WI38 (cell line): ENCODE measurements at regions not wholly inside any gene's neighbourhood (a gene's known extent, or its start where the extent isn't known, plus 50 kb on each side); places are given as distances from the start of the nearest gene placed in this dataset.

Experiments
- H3K4me3 ChIP-seq: 2 replicates; pipeline ENCODE4 v1.5.1; 2011; ENCODE audit warnings: low read depth, mild to moderate bottlenecking, control low read depth, low read length
- TF ChIP-seq, protein P1 (sequence below): IDR thresholded peaks from 2 replicates; pipeline ENCODE4 v1.5.1; 2012; ENCODE audit warnings: low read depth, mild to moderate bottlenecking, control low read depth, low read length

DNA sequence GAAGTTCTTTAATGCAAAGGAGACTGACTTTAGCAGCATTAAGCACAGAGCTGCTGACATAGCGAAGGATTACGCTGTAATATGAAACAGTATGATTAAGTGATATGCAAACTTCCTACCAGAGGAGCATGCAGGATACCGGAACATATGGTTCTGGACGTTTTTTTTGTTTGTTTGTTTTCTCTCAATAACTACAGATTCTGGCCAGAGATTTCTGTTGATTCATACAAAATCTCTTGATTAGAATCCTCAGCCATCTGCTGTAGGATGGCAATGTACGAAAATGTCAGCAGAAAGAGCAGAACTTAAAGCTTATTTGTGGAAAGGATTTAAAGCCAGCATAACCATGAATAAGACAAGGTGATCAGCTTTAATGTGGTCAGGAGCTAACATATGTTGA is 970.7 kb downstream of the KCNT2 start:
- H3K4me3 ChIP-seq: no peak overlapping the region
- TF ChIP-seq, protein P1, sequence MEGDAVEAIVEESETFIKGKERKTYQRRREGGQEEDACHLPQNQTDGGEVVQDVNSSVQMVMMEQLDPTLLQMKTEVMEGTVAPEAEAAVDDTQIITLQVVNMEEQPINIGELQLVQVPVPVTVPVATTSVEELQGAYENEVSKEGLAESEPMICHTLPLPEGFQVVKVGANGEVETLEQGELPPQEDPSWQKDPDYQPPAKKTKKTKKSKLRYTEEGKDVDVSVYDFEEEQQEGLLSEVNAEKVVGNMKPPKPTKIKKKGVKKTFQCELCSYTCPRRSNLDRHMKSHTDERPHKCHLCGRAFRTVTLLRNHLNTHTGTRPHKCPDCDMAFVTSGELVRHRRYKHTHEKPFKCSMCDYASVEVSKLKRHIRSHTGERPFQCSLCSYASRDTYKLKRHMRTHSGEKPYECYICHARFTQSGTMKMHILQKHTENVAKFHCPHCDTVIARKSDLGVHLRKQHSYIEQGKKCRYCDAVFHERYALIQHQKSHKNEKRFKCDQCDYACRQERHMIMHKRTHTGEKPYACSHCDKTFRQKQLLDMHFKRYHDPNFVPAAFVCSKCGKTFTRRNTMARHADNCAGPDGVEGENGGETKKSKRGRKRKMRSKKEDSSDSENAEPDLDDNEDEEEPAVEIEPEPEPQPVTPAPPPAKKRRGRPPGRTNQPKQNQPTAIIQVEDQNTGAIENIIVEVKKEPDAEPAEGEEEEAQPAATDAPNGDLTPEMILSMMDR: no peak

DNA sequence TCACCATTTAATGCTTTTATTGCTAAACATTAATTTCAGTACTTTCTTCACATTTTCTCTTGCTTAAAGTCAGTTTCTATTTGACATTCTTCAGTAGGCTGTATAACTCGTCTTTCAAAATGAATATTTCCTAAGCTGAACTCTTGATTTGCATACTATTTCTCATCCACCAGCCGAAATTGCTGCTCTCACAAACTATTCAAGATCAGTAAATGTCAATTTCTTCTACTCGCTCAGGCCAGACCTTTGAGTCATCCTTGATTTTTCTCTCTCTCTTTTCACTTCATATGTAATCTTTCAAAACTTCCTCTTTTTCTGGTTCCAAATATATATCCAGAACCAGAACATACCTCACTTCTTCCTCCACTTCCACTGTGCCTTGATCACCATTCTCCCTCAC is 990.0 kb downstream of the KCNT2 start:
- no peak overlapping the region for H3K4me3 ChIP-seq
- TF ChIP-seq, protein P1: no peak

DNA sequence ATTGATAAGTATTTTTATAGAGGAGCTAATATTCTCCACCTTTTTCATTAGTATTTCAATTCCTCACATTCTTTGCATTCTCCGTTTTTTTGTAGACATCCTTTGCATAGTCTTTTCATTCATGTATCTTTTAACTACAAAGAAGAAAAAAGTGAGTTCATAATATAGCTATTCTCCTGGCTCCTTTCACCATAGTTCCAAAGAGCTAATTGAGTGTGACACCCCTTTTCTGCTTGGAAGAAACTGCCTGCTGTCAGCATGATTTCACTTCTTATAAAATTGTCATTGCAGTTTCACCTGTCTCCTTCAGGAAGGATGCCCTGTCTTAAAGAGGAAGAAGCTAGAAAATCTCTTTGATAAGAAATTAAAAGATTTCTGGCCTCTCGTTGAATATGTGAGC is 991.1 kb downstream of the KCNT2 start:
- H3K4me3 ChIP-seq: no peak overlapping the region
- TF ChIP-seq, protein P1: no peak

DNA sequence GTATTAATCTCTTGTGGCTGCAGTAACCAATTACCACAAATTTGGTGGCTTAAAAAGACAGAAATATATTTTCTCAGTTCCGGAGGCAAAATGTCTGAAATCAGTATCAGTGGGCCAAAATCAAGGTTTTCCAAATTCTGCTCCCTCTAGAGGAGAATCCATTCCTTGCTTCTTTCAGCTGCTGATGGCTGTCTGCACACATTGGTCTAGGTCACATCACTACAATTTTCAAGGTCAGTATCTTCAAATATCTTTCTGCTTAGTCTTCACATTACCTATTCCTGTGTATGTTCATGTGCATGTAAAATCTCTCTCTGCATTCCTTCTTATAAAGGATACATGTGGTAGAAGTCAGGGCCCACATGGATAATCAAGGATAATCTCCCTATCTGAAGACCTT is 999.4 kb downstream of the KCNT2 start:
- H3K4me3 ChIP-seq: no peak overlapping the region
- TF ChIP-seq, protein P1: no peak

DNA sequence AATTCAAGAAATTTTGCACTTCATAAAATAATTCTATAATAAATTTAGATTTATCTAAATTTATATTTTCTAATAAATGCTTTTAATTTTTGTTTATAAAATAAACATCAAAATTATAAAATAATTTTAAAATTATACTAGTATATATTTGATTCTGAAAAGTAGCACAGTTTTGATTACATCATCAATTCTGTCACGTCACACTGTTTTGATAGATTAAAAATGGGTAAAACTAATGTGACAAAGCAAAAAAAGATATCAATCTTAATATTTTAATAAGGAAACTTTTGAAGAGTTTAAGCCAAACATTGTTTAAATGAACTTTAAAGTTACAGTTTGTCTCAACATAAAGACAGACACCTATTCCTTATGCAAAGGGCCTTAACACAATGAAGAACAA is 1001.8 kb downstream of the KCNT2 start:
- no peak overlapping the region for H3K4me3 ChIP-seq
- TF ChIP-seq, protein P1: no peak

DNA sequence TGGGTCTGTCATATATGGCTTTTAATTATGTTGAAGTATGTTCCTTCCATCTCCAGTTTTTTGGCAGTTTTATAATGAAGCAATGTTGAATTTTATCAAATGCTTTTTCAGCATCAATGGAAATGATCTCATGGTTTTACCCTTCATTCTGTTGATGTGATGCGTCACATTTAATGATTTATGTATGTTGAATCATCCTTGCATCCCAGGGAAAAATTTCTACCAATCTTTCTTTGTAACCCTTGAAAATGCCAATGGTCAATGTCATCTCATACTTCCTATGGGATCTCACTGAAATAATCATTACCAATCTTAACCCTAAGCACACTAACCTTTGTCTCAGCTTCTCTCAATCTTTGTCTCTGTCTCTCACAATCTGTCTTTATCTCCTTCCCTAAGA is 1004.0 kb downstream of the KCNT2 start:
- TF ChIP-seq, protein P1: no peak

DNA sequence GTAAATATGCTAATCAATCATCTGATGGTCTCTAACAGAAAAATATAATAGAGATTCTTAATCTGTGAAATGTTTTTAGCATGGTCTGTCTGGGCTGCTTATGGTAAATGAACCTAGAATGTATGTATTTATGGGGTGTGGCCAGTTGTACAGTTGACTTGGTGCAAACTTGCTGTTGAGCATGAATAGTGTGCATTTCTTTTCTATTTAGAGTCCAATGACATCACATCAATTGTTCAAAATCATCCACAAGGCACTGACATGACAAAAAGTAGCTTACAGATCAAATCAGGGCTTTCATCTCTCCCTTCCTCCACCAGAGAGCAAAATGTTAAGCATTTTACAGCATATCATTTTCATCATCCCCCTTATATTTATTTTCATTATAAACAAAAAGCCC is 1010.3 kb downstream of the KCNT2 start:
- H3K4me3 ChIP-seq: no peak overlapping the region
- TF ChIP-seq, protein P1: no peak

More for the DNA sequence above, 1004.0 kb downstream of the KCNT2 start:
- H3K4me3 ChIP-seq: no peak overlapping the region
